GM18951 (cell line): ENCODE measurements at regions not wholly inside any gene's neighbourhood (a gene's known extent, or its start where the extent isn't known, plus 50 kb on each side); places are given as distances from the start of the nearest gene placed in this dataset.

ENCODE experiments used
- POLR2A ChIP-seq: IDR thresholded peaks from 4 replicates; pipeline ENCODE4 v1.6.1; 2011; ENCODE audit warnings: mild to moderate bottlenecking; ENCODE audit not compliant: insufficient read length, insufficient read depth; ENCODE audit errors: extremely low read depth
- in situ Hi-C: fragments of 300-500 bp; cut with MboI; formaldehyde crosslinking; loops from one replicate; pipeline ENCODE4 v1.12.0; 2022; ENCODE audit warnings: low sequenced_read_pairs, mixed read lengths, inconsistent platforms; ENCODE audit not compliant: unreplicated experiment

DNA sequence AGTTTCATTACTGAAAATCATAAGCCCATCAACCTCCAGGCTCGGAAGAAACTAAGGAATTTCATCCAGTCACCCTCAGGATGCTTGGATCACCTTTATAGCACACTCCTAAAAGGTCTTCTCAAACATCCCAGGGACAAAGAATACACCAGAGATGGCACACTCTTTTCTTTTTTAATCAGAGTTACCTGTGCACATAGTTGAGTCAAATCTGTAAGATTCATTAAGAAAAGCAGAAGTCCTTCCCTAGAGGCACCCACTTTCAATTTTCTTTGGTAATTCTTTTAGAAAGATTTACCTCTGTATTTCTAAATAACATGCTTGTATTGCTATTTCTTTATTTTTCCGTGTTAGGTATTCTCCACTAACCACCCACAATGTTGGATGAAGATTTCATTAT, 50.6 kb upstream of the IL6 start:
- in situ Hi-C loops: no loop called here
- no peak for TF ChIP-seq POLR2A

DNA sequence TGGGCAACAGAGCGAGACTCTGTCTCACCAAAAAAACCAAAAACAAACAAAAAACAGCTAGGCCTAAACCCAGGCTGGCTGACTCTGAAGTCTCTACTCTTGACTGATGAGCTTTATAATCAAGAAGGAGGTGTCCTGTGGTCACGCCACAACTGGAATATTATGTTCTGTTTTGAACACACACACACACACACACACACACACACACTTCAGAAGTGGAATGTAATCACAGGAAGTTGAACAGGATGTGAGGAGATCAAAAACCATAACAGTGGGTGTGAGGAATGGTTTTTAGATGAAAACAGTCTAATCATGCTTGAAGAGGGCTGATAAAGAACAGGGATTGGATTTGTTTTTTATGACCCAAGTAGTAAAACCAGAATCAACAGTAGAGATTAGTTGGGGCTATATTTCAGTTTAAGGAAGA, 51.1 kb upstream of the IL6 start:
- TF ChIP-seq POLR2A: no peak
- in situ Hi-C loops: no loop called here

DNA sequence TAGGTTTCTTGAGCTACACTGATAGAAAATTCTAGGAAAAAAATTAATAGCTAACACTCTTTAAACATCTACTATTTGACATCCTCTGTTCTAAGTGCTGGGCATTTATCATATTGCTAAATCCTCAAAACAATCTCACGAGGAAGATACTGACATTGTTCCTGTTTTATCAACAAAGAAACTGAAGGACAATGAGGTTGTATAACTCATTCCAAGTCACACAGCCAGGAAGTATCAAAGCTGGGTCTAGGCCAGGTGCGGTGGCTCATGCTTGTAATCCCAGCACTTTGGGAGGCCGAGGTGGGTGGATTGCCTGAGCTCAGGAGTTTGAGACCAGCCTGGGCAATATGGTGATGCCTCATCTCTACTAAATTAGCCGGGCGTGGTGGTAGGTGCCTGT, 51.6 kb upstream of the IL6 start:
- in situ Hi-C loops: no loop called here
- TF ChIP-seq POLR2A: no peak

DNA sequence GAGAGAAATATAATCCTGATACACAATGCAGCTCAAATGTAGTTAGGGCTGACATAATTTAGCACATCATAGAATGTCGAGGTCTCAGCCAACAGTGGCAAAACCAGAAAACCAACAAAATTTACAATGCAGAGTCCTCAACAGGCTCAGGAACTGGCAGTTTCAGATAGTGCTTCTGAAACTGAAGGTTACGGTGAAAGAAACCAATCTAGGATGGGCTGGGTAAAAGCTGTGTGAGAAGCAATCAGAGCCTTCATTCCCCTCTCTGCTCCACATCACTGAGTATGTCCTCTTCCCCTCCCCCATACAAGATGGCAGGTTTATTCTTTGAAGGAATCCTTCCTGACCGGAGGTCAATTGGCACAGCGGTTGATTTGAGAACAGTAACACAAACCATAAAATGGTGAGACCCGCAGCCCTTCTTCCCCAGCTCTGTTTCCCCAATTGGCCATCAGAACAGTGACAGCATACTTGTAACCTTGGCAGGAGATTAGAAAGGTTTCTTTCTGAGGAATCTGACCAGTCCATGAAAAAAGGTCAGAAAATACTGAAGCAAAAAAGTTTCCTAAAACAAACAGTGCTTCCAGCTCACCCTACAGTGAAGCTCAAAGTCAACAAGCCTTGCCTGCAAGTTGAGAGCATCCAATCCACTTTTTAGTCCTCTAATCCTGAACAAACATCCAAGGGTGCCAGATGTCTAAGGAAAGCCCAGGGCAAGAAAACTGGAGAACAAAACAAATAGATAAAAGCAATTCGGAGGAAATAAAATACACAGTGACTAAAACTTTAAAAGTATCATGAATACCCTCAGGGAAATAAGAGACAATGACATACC, 53.9 kb upstream of the IL6 start:
- in situ Hi-C loops: no loop called here
- TF ChIP-seq POLR2A: no peak

DNA sequence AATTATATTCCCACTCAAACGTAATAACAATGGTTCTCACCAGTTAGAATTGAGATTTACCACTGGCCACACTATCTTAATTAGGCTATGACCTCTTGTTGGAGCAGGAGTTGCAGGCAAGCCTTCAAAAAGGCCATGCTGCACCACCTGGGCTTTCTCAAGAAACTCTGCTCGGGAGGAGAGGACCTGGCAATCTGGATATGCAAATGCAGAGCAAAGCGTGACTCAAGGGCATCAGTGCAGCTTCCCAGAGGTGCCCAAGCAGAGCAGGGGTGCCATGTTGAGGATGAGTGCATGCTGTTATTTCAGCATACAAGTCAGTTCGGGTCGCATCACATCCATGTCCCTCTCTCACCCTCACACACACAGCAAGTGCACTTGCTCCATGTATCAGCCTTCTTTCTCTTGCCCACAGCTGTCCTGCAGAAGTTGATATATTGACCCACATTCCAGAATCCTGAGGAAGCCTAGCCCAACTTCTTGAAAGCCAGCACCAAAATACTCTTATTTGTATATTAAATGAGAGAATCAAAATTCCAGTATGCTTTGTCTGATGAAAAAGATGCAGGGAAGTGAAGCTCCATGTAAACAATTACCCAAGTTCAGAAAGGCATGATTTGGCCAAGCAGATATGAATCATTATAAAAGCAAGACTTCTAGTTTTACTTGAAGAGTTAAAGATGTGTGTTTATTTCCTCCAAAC, 55.7 kb upstream of the IL6 start:
- in situ Hi-C loops: no loop called here
- no peak for TF ChIP-seq POLR2A

DNA sequence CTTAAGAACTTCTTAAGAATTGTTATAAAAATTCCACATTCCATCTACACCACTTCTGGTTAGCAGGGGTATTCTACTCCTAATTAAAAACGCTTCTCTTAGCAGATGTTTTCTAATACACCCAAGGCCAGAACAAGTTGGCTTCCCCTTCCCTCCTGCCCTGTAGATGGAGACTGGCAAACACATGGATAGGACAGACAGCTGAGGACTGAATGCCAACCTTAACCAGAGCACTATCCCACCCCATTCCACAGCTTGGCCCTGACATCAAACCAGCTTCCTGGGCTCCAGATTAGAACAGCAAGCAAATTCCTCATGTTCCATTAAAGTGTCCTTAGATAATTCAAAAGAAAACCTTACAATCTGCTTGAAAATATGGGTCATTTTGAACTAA, 56.6 kb upstream of the IL6 start:
- no peak for TF ChIP-seq POLR2A
- in situ Hi-C loops: no loop called here

DNA sequence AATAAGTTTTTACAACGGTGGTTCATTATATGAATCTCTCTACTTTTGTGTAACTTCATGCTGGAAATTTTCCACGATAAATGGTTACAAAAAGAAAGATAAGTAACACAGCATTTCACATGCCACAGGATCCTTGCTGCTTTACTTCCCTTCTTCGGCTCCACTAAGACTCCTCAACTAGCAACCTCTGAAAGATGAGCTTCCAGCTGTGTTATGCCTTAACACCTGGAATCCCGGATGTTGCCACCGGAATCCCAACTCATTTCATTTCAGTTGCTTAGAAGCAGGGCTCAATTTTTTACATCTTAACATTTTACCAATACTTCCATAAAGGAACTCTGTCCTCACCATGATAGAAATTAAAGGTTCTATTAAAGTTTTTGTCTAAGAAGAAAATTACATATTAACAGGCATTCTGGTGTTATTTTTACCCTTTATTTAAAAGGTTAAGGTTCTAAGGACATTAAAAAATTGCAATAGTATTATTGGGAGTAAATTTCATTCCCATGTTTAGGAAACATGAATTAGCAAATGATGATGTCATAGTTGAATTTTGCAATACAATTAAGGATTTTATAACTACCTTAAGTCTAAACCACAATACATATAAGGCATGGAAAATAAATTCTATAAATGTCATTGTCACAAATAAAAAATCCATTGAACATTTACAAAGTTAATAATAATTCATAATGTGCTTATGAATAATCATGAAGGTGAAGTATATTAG, 57.1 kb upstream of the IL6 start:
- TF ChIP-seq POLR2A: no peak
- in situ Hi-C loops: no loop called here

DNA sequence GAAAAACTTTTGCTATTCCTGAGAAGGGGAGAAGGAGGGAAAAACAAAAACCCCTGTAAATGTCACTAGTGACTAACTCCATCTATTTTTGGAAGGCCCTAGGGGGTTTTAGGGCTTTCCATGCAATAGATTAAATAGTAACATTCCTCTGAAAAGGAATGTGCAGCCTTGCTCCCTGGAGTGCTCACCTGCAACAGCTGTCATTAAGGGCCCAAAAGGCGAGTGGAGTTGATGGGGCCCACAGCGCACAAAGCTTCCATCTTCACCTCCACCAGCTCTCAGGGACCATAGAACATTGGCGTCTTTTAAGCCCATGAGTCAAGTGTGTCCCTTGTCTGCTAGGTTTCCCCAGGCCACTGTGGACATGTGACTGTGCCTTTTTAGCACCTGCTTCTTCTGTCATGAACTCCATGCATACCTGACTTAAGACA, 58.0 kb upstream of the IL6 start:
- in situ Hi-C loops: no loop called here
- TF ChIP-seq POLR2A: no peak

DNA sequence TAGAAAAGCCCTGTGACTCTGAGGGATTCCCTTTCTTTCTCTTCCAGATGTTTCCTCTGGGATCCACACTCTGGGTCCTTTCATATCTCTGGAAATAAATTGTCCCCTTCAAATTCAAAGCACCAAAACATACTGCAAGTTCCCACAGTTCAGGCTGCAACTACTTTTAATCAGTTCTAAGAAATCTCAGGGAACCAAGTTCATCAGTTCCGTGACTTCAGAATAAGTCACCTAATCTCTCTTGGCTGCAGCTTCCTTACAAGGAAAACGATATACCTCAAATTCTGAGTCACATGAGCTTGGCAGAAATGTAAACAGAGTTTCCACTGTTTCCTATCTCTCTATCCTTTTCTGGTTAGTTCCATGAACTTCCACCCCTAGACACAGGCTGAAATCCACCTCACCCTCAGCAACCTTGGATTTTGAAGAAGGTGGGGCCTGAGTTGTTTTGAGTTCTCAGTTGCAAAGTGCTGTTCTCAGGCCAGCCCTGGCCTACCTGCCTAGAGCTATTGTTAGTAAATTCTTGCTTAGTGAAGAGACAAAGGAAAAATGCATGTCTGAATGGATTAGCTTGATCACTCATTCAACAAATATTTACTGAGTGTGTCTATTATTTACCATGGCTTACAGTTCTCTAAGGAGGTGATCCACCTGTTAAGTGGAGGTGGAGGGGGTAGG, 59.3 kb upstream of the IL6 start:
- no peak for TF ChIP-seq POLR2A
- in situ Hi-C loops: no loop called here

DNA sequence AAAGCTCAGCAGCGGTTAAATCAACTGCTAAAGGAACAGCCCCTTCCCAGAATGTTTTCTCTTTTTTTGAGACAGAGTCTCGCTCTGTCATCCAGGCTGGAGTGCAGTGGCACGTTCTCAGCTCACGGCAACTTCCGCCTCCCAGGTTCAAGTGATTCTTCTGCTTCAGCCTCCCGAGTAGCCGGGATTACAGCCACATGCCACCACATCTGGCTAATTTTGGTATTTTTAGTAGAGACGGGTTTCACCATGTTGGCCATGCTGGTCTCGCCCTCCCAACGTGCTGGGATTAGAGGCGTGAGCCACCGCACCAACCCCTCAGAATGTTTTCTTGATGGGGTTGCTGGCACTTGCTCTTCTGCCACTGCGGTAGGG, 59.8 kb upstream of the IL6 start:
- no peak for TF ChIP-seq POLR2A
- in situ Hi-C loops: no loop called here

DNA sequence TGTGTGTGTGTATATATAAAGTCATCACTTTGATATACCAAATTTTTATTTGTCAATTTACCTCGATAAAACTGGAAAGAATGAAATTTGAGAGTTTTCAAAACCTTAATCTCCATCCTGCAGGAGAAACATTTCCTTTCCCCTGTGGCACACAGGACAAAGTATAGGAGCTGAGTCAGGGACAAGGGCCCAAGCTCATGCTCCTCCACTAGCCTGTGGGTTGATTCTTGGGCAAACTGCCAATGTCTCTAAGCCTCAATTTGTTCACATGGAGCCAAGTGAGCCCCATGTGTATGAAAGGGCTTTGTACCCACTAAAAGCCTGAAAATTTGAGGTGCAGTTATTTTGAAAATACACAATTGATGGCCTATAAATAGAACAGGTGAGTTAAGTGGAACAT, 60.3 kb upstream of the IL6 start:
- in situ Hi-C loops: no loop called here
- TF ChIP-seq POLR2A: no peak

DNA sequence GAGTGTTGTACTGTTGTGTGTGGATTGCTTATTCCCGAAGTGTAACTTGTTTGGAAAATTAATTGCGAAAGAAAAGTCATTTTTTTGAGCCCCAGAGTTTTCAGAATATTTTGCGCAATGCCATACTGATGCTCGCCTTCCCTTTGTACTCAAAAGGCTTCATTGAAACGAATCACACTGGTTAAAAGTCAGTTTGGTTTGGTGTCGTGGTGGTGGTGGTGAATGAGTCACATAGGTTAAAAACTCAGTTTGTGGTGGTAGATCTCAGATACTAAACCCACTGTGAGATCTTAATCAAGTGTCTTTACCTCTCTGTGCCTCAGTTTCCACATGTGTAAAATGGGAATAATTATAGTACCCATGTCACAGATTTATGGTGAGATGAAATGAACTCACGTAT, 61.1 kb upstream of the IL6 start:
- TF ChIP-seq POLR2A: no peak
- in situ Hi-C loops: no loop called here

DNA sequence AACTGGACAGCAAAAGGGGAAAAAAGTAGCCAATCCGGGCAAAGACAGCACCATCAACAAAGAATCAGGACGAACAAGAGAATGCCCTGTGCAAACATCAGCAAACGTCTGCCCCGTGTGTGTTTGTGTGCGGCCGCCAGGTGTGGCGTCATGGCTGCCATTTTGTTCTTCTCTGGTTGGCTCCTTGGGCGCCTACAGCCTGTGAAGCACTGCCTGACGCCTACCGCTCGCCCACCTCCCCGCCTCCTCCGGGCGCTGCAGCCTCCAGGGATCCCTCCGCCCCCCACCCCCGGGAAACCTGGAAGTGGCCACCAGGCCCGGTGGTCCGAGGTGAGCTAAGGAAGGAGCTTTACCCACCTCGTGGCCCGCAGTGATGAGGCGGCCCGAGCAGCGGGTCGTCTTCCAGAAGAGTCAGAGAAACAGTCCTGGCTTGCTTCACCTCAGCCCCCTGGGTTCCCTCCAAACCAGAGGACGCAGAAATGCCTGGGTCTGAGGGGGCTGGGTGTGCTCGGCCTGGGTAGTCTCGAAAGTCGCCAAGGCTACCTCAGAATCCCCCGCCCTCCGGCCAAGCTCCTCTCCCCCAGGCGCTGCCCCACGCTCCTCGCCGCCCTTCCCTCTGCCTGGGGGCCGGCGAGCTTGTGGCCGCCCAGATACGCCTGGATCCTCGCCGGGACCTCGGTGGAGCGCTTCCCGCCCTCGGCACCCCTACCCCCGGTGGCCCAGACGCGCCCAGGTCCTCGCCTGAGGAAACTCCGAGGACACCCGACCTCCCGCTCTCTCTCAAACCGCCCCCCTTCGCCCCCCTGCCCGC, 61.8 kb upstream of the IL6 start:
- TF ChIP-seq POLR2A: no peak
- in situ Hi-C loops: no loop called here

DNA sequence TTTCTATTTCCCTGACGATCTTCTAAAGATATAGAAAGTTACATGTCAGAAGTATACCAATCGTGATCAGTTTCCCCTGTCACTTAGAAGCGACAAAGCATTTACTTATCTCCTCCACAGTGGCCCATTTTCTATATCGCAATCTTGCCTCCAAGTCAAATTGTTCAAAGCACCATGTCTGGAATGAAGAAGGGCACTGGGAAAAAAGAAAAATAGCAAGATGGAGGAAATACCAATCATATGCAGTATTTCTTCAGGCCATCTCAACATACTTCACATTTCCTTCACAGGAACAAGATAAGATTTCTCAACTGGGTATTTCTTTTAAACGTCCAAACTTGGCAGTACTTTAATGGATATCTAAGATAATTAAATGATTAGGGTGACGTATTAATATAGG, 63.3 kb upstream of the IL6 start:
- in situ Hi-C loops: no loop called here
- TF ChIP-seq POLR2A: no peak
